T-helper 9 cell (primary cell): ENCODE measurements at regions not wholly inside any gene's neighbourhood (a gene's known extent, or its start where the extent isn't known, plus 50 kb on each side); places are given as distances from the start of the nearest gene placed in this dataset.
"Not testable (repeated sequence)": the region's sequence is repeated elsewhere in the genome, so short reads cannot be mapped to it uniquely, and the experiment has no call there.

ENCODE experiments used
- DNase-seq: peaks from one replicate; pipeline ENCODE4 v3.0.0-alpha.2; 2020

GRCh38 chr11:122439866-122440810 lies 215.4 kb upstream of the UBASH3B start:
- DNase-seq, result no peak

GRCh38 chr11:122436188-122436555 lies 219.3 kb upstream of the UBASH3B start:
- DNase-seq, result no peak

DNA sequence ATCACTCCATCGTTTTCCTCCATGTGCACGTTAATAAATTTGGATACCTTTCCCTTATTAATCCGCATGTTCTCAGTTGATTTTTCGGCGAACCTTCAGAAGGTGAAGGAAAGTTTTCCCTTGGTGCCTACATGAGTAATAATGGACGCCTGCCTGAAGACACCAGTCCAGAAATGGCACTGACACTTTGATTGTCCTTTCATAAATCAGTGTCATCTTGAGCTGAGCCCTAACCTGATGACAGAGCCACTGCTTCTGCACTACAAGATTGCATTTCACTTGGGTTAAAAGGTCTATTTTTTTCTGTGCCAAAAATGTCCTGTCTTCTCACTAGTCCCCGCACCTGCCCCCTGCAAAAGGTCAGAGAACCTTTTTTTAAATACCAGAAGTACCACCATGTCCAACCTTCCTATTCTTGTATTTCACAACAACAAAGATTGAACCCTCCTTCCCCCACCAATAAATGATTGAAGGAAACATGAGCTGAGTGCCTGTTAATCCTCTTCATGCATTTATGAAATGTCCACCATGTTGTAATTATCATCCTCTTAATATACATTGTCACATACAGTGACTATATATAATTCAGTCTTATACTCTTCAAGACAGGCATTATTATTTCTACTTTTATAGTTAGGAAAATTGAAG lies 219.9 kb upstream of the UBASH3B start:
- no peak for DNase-seq

DNA sequence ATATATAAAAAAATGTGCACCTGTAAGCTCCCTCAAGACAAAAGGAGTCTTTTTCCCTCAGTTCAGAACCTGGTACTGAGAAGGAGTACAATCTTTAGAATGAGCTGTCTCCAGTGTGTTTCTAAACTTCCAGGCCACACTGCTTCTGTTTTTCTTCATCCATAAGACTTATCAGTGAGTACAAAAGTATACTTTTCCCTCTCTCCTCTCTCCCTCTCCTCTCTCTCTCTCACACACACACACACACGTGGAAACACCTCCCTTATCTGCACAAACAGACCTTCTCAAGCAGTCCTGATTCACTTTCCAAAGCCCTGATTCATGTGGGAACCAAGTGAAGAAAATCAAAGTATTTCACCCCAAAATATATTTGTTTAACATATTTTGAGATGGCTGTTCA lies 220.7 kb upstream of the UBASH3B start:
- DNase-seq, result no peak

GRCh38 chr11:122430490-122430889 lies 225.0 kb upstream of the UBASH3B start:
- DNase-seq, result no peak

DNA sequence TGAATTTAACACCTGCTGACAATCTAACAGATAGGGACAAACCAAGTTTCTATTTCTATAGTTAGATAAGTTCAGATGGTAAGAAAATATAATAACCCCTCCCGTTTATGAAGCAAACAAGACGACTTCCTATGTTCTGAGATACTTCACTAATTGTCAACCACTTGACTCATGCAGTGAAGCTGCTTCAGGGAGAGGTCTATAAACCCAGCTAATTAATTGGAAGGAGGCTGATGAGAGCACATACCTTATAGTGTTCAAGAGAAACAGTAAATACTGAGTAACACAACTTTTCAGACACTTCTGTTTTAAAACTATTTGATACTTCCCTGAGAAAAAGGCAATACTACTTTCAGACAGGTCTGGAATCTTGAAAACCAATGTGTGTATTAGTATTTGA lies 229.4 kb upstream of the UBASH3B start:
- no peak for DNase-seq

DNA sequence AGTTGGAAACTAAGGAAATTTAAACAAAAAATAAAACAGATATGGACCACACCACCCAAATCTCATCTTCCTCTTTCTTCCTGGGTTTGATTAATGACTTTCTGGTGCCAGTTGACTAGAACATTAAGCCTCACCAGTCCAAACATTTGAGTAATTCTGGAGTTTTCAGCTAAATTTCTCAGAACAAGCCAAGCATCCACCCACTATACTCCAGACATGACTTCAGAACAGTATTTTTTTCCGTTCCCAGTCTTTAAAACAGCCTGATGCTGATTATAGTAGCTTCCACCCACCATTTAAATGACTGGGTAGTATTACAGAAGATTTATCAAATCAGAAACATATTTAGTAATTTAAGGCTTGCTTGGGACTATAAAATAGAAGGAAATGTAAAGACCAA lies 230.9 kb upstream of the UBASH3B start:
- DNase-seq, result no peak

DNA sequence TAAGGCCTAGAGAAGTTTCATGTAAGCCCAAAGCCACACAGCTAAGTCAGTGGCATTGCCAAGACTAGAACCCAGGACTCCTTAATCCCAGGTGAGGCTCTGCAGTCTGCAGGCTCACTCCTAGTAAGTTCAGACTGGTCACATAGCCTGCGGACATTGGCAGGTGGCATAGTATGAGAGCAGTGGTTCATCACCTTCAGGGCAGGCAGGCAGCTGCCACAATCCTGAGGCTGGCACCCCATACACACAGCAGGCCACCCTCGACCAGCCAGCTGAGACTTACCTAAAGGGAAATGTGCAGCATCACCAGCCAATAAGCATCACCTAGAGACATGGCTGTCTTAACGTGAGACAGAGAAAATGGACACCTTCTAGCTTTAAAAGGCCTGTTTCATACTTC lies 231.6 kb upstream of the UBASH3B start:
- no peak for DNase-seq

- no peak for DNase-seq
Observed at GRCh38 chr11:122423273-122423672, 232.2 kb upstream of the UBASH3B start.

GRCh38 chr11:122422682-122423081 lies 232.8 kb upstream of the UBASH3B start:
- no peak for DNase-seq

- no peak for DNase-seq
Observed at GRCh38 chr11:122421702-122422101, 233.8 kb upstream of the UBASH3B start.

DNA sequence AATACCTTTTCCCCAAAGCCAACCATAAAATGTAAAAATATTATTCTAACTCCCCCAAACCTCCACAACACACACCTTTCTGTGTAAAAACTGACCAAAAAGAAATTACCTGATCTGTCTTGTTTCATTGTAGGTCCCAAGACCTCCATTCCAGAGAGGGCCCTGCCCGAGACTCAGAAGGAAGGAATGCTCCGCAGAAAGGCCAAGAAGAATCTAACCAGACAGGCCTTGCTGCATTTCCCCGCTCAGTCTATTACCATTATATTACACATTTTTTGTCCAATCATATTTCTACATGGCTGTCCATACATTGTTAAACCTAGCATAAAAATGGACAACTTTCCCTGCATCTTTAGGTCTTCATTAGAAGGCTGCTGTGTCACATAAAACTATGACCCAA lies 237.5 kb upstream of the UBASH3B start:
- no peak for DNase-seq

DNA sequence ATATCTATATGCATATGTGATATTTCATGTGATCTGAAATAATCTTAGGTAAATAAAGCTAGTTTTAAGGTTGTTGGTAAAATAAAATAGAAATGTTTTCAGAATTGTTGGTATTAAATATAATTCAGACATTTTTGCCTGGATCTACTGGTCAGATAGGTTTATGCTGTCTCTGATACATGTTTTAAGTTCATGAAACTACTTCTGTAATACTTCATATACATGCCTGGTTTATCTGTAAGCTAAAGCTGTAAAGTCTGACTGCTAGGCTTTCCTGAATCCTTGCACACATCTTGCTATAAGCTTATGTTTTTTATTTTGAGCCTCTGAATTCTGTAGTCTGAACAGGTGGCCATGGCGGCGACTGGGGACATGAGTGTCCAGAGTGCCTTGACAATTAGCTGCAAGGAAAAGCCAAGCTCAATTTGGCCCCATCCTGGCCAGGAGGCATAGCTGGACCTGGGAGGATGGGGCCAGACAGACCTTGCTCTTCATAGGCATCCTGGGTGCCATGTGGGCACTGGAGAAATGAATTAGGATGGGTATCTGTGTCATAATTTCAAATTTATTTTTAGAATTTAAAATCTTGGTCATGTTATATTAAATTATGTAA lies 241.0 kb upstream of the UBASH3B start:
- no peak for DNase-seq

DNA sequence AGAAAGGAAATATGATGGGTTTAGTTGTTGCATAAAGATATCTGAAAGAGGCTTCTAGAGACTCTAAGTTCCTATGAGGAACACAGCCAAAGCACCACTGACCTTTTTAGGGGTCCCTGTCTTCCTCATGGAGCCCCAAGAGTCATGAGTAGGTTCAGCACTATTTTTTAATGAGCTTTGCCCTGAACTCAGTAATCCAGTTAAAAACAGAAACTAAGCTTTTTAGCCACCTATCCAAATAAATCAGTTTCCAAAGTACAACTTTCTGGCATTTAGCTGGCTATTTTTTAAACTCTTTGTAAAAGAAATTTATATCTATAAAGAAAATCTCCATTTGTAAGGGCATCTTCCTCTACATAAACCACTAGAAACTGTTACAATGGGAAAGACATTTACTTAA lies 241.8 kb upstream of the UBASH3B start:
- no peak for DNase-seq

DNA sequence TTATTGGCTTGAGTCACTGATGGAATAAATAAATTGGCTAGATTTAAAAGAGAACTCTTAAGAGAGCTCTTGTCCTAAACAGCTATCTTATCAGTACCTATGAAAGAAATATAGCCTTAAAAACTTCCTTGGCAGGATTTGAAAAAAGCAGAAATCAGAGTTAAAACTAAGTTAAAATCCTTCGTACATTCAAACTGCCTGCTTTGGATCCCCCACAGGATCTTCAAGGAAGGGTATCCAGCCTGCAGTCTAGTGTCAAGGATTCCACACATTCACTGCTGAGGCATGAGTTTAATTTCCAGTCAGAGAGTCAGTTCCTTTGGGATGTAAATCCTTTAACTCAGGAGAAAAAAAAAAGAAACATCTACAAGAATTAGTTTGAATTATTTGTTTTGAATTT lies 242.9 kb upstream of the UBASH3B start:
- DNase-seq, result no peak

DNA sequence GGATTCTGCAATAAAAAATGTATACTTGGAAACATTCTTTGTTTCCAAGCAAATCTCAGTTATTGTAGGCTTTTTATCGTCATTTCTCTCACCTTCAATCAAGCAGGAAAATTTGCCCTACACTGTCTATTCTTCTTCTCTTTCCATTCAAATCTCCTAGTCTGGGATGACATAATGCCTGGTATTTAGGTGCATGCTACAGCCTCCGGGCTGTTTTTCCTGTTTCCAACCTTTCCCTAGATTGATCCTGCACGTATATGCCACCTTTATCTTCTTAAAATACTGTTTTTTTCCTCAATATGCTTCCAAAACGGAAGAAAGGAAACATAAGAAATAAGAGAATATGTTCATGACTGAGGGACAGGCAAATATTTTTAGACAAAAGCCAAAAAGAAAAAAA lies 249.1 kb upstream of the UBASH3B start:
- no peak for DNase-seq

- DNase-seq, result no peak
Observed at GRCh38 chr11:122405547-122406341, 249.8 kb upstream of the UBASH3B start.

DNA sequence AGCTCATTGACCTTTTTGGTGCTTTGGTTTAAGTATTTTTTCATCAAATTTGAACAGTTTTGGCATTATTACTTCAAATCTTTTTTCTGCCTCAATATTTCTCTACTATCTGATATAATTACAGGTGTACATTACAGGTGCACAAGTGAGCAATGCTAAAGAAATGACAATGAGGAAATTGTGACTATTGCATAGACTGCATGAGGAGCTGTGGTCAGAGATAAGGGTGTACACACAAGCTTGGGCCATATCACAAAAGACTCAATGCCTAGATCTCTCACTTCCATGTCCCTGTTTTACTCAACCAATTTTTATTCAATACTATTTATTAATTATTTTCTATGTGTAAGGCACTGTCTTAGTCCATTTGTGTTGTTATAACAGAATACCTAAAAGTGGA lies 251.0 kb upstream of the UBASH3B start:
- no peak for DNase-seq

DNA sequence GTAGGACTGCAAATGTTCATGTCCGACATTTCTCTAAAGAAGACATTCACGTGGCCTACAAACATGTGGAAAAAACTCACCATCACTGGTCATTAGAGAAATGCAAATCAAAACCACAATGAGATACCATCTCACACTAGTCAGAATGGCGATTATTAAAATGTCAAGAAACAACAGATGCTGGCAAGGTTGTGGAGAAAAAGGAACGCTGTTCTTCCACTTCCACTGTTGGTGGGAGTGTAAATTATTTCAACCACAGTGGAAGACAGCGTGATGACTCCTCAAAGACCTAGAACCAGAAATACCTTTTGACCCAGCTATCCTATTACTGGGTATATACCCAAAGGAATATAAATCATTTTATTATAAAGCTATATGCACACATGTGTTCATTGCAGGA lies 253.9 kb upstream of the UBASH3B start:
- DNase-seq, result not testable (repeated sequence)

- no peak for DNase-seq
Observed at GRCh38 chr11:122399375-122399774, 256.1 kb upstream of the UBASH3B start.

GRCh38 chr11:122398851-122399250 lies 256.7 kb upstream of the UBASH3B start:
- DNase-seq, result no peak

DNA sequence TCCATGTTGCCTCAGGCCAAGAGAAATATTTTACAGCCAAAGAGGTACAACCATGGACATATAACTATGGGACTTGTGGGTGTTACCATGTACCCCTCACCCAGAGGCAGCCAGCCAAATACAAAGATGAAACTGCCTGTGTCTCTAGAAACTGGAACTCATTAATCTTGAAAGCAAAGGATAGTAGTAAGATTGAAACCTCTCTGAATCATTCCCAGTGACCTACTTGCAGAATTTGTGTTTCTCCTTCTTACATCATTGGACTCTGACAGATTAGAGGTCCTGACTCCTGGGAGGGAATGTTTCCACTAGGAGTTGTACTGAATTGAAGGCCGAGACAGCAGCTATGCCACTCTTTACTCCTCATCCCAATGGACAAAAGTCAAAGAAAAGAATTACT lies 257.4 kb upstream of the UBASH3B start:
- no peak for DNase-seq

GRCh38 chr11:122395282-122395681 lies 260.2 kb upstream of the UBASH3B start:
- no peak for DNase-seq
